ENCODE measurements at regions not wholly inside any gene's neighbourhood (a gene's known extent, or its start where the extent isn't known, plus 50 kb on each side); places are given as distances from the start of the nearest gene placed in this dataset.
A peak's percentile ranks its signal among the peaks of the same experiment; 100 is the strongest.
"Not testable (repeated sequence)": the region's sequence is repeated elsewhere in the genome, so short reads cannot be mapped to it uniquely, and the experiment has no call there.

DNA sequence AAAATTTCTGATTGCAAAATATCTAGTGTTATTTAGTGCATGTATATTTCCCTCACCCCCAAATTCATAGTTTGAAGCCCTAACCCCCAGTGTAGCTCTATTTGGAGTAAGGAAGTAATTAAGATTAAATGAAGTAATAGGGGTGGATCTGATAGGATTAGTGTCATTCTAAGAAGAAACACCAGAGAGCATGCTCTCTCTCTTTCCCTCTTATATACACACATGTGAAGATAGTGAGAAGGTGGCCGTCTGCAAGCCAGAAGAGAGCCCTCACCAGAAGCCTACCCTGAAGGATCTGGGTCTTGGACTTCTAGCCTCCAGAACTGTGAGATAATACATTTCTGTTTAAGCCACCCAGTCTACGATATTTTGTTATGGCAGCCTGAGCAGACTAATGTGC lies 120.3 kb downstream of the TMEM30B start:
- DNase-seq, result no peak

DNA sequence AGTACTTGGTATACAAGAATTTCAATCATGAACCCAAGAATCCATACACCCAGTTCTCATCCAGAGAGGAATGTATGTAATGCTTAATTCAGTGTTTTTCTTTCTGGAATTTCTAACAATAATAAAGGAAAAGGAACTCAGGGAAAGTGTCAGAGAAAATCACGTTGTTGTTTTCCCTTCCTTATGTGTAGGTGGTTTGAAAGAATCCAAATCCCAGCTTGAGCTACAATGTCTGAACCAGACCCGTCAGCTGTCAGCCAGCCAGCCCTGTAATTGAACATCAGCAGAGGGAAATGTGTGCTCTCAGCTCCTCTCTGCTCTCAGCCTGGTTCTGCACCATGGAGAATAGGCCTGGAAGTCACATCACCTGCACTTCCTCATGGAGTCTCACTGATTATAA lies 126.5 kb downstream of the TMEM30B start:
- DNase-seq, result no peak

GRCh38 chr14:61153914-61154545 lies 127.1 kb downstream of the TMEM30B start:
- no peak for DNase-seq

GRCh38 chr14:61153431-61153830 lies 127.7 kb downstream of the TMEM30B start:
- no peak for DNase-seq

DNA sequence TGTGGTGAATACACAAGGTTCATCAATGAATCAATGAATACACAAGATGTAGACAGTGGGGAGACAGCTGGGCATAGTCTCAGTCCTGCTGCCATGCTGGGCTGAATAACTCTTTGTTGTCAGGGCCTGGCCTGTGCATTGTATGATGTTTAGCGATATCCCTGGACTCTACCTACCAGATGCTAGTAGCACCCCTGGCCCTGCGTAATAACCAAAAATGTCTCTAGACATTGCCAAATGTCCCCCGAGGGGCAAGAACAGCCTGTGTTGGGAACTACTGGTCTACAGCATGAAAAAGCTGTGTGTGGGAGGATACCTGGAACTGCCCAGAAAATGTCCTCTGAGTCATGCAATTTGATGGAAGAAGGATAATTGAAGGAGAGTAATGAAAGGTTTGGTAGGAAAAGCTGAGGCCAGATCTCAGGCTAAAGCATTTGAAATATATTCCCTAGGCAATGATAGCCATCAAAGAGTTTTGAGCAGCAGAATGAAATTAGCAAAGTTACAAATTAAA lies 128.2 kb downstream of the TMEM30B start:
- DNase-seq, result peak; percentile 71

GRCh38 chr14:61151251-61151650 lies 129.9 kb downstream of the TMEM30B start:
- DNase-seq, result no peak

GRCh38 chr14:61150851-61151250 lies 130.3 kb downstream of the TMEM30B start:
- DNase-seq, result no peak

DNA sequence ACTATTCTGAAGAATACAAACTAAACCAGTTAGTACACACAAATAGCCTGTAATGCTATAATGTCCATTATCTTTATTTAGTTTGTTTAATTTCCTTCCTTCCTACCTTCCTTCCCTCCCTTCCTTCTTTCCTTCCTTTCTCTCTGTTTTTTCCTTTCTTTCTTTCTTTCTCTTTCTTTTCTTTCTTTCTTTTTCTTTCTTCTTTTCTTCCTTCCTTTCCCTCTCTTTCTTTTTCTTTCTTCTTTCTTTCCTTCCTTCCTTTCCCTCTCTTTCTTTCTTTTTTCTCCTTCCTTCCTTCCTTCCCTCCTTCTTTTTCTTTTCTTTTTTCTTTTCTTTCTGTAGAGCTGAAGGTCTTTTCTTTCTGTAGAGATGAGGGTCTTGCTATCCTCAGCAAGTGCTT lies 131.2 kb downstream of the TMEM30B start:
- DNase-seq, result no peak

GRCh38 chr14:61148742-61149350 lies 132.3 kb downstream of the TMEM30B start:
- no peak for DNase-seq

- peak; percentile 99 for DNase-seq
Measured at GRCh38 chr14:61147831-61148549, 133.1 kb downstream of the TMEM30B start.

DNA sequence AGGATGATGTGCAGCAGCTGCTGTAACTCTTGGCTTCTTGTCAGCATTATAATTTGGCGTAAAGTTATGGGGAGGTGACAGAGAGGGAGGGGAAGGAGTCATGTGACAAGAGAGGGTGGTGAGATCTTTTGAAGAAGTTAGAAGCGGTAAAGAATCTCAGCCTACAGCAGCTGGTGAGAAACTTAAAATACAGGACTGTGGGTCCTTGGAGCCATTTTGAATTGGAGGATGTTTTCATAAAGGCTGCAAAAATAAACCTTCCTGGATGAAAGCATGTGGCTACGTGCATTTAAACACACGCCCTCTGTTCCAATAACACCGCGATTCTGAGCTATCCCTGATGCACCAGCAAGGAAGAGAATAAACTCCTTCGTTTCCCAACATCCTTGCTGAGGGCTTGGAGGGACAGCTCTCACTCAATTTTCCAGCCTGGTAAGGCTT lies 133.7 kb downstream of the TMEM30B start:
- no peak for DNase-seq

GRCh38 chr14:61146899-61147298 lies 134.2 kb downstream of the TMEM30B start:
- no peak for DNase-seq

DNA sequence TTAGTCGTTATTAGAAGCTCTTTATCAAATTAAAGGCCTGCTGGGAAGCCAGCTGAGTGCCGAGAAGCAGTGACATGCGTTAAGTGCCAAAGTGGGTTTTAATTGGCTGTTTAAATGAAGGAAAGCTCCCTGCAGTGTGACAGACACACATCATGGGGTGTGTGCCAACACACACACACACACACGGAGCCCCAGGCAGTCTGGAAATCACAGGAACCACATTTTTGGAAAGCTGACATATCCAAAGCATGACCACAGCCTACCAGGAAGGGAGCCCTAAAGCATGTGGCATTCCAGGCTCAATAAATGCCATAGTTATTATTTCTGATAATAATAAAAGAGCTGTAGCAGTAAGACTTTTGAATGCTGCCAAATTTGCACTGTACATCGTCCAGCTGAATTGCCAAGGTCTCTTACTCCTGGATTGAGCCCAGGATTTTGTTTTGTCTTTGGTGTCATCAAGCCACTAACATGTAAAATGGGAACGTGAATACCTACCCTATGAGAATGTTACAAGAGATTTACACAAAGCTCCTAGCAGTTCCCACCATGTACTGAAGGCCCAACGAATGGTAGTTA lies 135.1 kb downstream of the TMEM30B start:
- DNase-seq, result peak; percentile 53

- peak; percentile 63 for DNase-seq
Measured at GRCh38 chr14:61145034-61145902, 135.9 kb downstream of the TMEM30B start.

DNA sequence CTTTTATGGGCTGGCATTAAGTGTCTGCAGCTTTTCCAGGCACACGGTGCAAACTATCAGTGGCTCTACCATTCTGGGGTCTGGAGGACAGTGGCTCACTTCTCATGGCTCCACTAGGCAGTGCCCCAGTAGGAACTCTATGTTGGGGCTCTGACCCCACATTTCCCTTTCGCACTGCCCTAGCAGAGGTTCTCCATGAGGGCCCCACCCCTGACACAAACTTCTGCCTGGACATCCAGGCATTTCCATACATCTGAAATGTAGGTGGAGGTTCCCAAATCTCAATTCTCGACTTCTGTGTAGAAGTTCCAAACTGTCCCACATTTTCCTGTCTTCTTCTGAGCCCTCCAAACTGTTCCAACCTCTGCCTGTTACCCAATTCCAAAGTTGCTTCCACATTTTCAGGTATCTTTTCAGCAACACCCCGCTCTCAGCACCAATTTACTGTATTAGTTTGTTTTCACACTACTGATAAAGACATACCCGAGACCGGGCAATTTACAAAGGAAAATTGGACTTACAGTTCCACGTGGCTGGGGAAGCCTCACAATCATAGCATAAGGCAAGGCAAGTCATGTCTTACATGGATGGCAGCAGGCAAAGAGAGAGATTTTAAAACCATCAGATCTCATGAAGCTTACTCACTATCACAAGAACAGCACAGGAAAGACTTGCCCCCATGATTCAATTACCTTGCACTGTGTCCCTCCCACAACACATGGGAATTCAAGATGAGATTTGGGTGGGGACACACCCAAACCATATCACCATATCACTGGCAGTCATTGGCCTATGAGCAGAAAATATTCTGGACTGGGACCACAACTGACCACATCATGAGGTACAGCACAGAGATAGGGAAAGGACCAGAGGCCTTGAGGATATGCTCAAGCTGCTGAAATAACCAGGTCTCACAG lies 136.8 kb downstream of the TMEM30B start:
- not testable (repeated sequence) for DNase-seq

DNA sequence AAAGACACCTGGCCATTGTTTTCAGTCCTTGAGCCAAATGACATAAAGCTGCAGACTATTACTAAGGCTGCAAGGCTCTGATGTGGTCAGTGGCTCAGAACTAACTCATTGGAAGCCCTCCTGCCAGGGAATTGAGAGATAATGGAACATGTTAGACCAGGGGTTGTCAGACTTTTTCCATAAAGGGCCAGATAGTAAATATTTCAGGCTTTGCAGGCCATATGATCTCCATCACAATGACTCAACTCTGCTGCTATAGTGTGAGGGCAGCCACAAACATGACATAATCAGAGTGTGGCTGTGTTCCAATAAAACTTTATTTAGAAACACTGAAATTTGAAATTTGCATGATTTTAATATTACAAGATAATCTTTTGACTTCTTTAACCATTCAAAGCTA lies 140.3 kb downstream of the TMEM30B start:
- DNase-seq, result peak; percentile 28

DNA sequence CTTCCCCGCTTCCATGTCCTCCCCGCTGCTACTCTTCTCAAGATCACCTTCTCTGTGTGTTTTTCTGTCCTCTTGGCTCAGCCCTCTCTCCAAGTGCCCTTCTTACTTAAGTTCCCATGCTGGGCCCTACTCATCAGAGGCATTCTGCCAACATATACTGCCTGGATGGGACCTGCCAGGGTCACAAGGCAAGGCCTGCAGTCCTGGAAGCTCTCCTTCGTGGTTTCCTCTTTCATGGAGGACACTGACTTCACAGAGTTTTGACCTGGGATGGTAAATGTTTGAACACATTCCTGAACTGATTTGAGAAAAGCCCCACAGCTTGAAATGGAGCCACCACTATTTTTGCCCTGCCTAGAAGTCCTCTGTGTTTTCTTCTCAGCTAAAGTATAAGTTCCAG lies 140.9 kb downstream of the TMEM30B start:
- no peak for DNase-seq

GRCh38 chr14:61139006-61139599 lies 142.0 kb downstream of the TMEM30B start:
- DNase-seq, result no peak

GRCh38 chr14:61132894-61133293 lies 148.2 kb downstream of the TMEM30B start:
- DNase-seq, result no peak

DNA sequence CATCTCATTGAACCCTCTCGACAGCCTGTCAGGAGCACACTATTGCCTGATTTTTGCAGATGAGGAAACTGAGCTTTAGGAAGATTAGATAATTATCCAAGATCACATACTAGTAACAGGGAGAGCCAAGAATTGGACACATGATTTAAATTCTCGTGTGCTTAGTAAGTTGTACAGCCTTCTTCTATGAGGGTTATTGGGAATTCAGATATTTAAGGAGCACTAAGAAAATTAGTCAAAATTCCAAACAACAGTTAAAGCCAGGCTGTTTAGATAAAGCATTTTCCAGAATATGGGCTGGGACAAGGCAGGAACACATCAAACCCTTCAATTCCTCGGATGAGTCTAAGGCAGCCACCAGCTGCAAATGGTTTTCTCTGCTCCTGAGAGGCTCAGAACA lies 148.8 kb downstream of the TMEM30B start:
- DNase-seq, result no peak
